Nephron progenitor cell (in vitro differentiated cells): ENCODE measurements at regions not wholly inside any gene's neighbourhood (a gene's known extent, or its start where the extent isn't known, plus 50 kb on each side); places are given as distances from the start of the nearest gene placed in this dataset.
"Not testable (repeated sequence)": the region's sequence is repeated elsewhere in the genome, so short reads cannot be mapped to it uniquely, and the experiment has no call there.

Experiments
- DNase-seq: peaks from one replicate; pipeline ENCODE4 v3.0.0; 2021
- H3K27ac Mint-ChIP-seq: 2 replicates; pipeline ENCODE4 v1.8.0; 2021; ENCODE audit warnings: mild to moderate bottlenecking, moderate library complexity, mixed read lengths
- H3K27me3 Mint-ChIP-seq: 2 replicates; pipeline ENCODE4 v1.8.0; 2021; ENCODE audit warnings: mild to moderate bottlenecking, low read depth, mixed read lengths; ENCODE audit not compliant: poor library complexity
- H3K36me3 Mint-ChIP-seq: 2 replicates; pipeline ENCODE4 v1.8.0; 2021; ENCODE audit warnings: low read depth, mixed read lengths
- H3K4me1 Mint-ChIP-seq: 2 replicates; pipeline ENCODE4 v1.8.0; 2021; ENCODE audit warnings: mixed read lengths
- H3K4me3 Mint-ChIP-seq: 2 replicates; pipeline ENCODE4 v1.8.0; 2021; ENCODE audit warnings: mild to moderate bottlenecking, moderate library complexity, mixed read lengths
- H3K9me3 Mint-ChIP-seq: 2 replicates; pipeline ENCODE4 v1.8.0; 2021; ENCODE audit warnings: mild to moderate bottlenecking, moderate library complexity, mixed read lengths
- TF ChIP-seq, protein P1 (sequence below): fragments of 200-600 bp; sonication (generic); IDR thresholded peaks from 2 replicates; pipeline ENCODE4 v1.5.0; 2021; ENCODE audit warnings: antibody characterized with exemption

DNA sequence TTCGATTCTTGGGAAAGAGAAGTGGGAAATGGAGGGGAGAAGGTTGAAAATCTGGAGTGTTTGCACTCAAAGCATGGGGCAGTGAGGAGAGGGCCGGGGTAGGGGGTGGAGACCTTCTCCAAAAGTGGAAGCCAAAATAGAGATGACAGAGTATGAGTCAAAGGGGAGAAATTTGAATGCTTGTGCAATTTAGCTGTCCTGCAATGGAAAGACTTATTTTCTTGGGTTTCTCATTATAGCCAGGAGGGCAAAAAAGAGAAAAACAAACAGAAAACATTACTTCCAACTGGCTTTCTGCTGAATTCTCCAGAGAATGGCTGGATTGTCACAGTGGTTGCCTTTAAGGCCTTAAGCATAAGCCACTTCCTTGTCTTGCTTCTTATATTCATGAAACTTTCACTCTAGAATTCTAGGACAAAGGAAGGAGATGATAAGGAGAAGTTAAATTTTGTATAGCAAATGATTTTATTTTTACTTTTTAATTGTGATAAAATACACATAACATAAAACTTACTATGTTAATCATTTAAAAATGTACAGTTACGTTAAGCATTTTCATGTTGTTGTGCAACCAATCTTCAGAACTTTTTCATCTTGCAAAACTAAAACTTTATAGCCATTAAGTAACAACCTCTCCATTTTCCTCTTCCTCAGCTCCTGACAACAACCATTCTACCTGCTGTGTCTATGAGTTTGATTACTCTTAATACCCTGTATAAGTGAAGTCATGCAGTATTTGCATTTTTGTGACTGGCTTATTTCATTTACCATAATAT lies 100.2 kb downstream of the GPR85 start:
- Mint-ChIP-seq H3K27ac (no peak overlapping the region), H3K9me3 (no peaks in the 10 kb centered on the region), H3K4me1 (no peaks in the 10 kb centered on the region)

DNA sequence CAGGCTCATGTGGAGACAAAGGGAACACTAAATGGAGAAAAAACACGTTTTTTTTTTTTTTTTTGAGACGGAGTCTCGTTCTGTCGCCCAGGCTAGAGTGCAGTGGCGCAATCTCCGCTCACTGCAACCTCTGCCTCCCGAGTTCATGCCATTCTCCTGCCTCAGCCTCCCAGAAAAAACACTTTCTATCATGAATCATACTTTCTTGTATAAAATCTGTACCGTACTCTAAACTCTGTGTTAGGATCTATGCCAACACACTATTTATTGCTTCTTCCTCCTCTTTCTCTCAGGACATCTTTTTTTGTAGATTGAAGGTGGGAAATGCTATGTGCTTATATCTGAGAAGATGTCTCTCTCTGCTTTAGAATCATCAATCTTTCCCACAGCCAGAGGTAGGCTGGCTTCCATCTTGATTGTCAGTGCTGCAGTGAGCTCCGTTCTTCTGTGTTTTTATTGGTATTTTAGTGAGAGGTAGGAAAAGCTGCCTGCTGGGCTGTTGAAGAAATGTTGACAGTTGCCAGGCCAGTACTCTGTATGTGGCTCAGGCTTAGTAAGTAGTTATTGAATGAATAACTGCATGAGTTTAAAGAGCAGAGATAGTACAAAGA lies 101.1 kb downstream of the GPR85 start:
- Mint-ChIP-seq H3K27ac (no peak overlapping the region), H3K4me3 (no peak overlapping the region), H3K27me3 (no peaks in the 10 kb centered on the region), H3K9me3 (no peaks in the 10 kb centered on the region), H3K4me1 (no peaks in the 10 kb centered on the region), H3K36me3 (no peaks in the 10 kb centered on the region)
- no peak for DNase-seq
- TF ChIP-seq, protein P1, sequence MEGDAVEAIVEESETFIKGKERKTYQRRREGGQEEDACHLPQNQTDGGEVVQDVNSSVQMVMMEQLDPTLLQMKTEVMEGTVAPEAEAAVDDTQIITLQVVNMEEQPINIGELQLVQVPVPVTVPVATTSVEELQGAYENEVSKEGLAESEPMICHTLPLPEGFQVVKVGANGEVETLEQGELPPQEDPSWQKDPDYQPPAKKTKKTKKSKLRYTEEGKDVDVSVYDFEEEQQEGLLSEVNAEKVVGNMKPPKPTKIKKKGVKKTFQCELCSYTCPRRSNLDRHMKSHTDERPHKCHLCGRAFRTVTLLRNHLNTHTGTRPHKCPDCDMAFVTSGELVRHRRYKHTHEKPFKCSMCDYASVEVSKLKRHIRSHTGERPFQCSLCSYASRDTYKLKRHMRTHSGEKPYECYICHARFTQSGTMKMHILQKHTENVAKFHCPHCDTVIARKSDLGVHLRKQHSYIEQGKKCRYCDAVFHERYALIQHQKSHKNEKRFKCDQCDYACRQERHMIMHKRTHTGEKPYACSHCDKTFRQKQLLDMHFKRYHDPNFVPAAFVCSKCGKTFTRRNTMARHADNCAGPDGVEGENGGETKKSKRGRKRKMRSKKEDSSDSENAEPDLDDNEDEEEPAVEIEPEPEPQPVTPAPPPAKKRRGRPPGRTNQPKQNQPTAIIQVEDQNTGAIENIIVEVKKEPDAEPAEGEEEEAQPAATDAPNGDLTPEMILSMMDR = no peak

More for the DNA sequence above, 100.2 kb downstream of the GPR85 start:
- no peak overlapping the region for H3K4me3 Mint-ChIP-seq
- no peak for DNase-seq
- H3K27me3 Mint-ChIP-seq = no peaks in the 10 kb centered on the region
- TF ChIP-seq, protein P1 = no peak
- no peaks in the 10 kb centered on the region for H3K36me3 Mint-ChIP-seq

DNA sequence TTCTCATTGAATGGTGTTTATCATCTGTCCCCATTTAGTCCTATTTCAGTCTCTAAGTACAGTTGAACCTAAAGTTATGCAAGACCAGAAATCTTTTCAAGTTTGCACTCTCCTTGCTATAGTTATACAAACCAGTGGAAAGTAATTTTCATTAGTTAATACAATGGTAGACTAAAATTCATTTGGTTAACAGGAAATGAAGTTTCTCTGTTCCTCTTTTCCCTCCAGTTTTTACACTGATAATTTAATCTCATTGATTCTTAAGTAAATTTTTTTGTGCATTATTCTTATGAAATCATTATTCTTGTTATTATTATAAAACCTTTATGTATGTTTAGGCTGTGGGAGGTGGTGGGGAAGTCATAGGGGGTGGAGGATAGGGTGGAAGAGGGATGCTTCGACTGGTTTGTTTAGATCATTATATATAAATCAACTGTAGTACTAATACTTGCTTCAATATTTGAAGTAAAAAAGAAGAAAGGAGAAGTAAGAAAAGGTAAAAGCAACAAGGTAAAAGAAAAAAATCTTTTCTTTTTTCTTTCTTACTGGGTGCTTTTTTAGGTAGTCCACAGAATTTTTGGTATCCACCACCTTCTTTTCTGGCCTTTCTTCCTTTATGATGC lies 104.1 kb downstream of the GPR85 start:
- Mint-ChIP-seq H3K9me3 (no peaks in the 10 kb centered on the region), H3K4me1 (no peaks in the 10 kb centered on the region), H3K27ac (no peak overlapping the region), H3K36me3 (no peaks in the 10 kb centered on the region), H3K27me3 (no peaks in the 10 kb centered on the region), H3K4me3 (no peak overlapping the region)
- DNase-seq = no peak
- TF ChIP-seq, protein P1 = no peak

DNA sequence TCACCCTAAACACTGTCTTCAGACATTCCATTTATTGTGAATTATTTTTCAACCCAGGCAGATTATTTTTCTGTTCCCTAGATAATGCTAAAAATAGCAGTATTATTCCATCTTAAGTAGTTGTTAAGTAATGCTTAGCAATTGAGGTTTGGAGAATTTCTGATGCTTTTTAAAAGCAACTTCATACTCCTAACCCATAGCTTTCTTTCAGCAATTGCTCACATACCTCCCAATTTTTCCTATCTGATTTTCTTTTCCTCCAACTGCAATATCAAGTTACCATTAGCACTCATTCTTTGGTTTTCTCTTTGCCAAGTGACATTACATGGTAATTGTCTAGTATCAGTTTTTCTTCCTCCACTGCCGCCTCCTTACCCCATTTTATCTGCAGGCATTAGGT lies 104.7 kb downstream of the GPR85 start:
- no peaks in the 10 kb centered on the region for H3K4me1 Mint-ChIP-seq
- no peaks in the 10 kb centered on the region for H3K27me3 Mint-ChIP-seq
- H3K27ac Mint-ChIP-seq = no peak overlapping the region
- no peaks in the 10 kb centered on the region for H3K36me3 Mint-ChIP-seq
- TF ChIP-seq, protein P1 = no peak
- no peaks in the 10 kb centered on the region for H3K9me3 Mint-ChIP-seq
- H3K4me3 Mint-ChIP-seq = no peak overlapping the region
- DNase-seq = no peak

DNA sequence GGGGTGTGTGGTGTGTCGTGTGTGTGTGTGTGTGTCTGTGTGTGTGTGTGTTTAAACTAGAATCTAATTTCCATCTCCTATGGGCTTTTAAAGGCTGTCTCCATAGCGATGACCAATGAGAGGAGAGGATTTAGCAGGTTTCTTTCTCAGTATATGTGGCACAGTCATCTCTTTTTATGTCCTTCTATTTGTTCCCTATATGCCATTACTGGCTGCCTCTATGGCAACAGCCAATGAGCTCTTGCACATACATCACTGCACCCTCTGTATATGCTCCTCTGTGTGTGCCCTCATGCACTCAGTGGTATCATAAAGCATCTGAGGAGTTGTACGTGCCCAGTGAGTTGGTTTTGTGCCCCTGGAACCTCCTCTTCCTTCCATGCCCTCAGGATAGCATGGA lies 107.6 kb downstream of the GPR85 start:
- H3K27me3 Mint-ChIP-seq, DNase-seq: not testable (repeated sequence)

DNA sequence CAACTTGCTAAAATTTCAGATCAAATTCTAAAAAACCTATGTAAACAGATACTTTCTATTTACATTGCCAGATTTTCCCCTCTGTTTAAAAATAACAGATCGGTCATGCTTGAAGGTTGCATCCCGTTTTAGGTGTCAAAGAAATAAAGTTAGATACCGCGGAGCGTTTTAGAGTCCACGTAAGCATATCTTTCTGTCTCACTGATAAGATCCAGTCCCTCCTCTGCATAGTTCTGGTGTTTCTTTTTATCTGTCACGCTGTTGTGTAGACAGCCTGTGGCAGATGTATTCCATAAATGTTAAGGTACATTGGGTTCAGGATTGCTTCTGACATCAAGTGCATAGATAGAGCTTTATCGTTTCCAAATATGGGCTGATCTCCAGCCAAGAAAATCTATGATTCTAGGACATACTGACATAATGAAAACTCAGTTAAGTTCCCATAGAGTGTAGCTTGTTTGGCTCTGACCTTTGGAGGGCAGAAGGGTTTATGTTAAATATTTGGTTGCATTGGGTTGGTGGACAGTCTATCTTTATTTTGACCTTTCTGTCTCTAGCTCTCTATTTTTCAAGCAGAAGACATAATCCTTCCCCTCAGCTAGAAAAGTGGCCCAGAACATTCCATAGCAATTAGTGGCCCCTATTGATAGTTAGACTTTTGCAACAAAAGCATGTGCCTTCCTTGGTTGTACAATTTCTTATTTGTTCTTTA lies 109.2 kb downstream of the GPR85 start:
- H3K4me3 Mint-ChIP-seq, H3K27me3 Mint-ChIP-seq: not testable (repeated sequence)

More for the DNA sequence above, 107.6 kb downstream of the GPR85 start:
- not testable (repeated sequence) for H3K9me3 Mint-ChIP-seq, H3K36me3 Mint-ChIP-seq, H3K4me3 Mint-ChIP-seq, H3K27ac Mint-ChIP-seq, H3K4me1 Mint-ChIP-seq

More for the DNA sequence above, 109.2 kb downstream of the GPR85 start:
- H3K9me3 Mint-ChIP-seq, H3K27ac Mint-ChIP-seq, H3K4me1 Mint-ChIP-seq, DNase-seq, H3K36me3 Mint-ChIP-seq: not testable (repeated sequence)
